Dendritic cell treated with granulocyte-macrophage colony-stimulating factor and Interleukin-4, amounts not matched to agents 40 ng/mL and 50 ng/mL, for 4 days (primary cell): ENCODE measurements at regions not wholly inside any gene's neighbourhood (a gene's known extent, or its start where the extent isn't known, plus 50 kb on each side); places are given as distances from the start of the nearest gene placed in this dataset.

ENCODE experiments used
- H3K27ac Mint-ChIP-seq: one replicate; pipeline ENCODE4 v1.8.0; 2022; ENCODE audit warnings: mild to moderate bottlenecking, mixed read lengths
- H3K27me3 Mint-ChIP-seq: one replicate; pipeline ENCODE4 v1.8.0; 2022; ENCODE audit warnings: mild to moderate bottlenecking, mixed read lengths
- H3K36me3 Mint-ChIP-seq: one replicate; pipeline ENCODE4 v1.8.0; 2022; ENCODE audit warnings: low read depth, mixed read lengths
- H3K4me1 Mint-ChIP-seq: one replicate; pipeline ENCODE4 v1.8.0; 2022; ENCODE audit warnings: low read depth, mixed read lengths
- H3K4me3 Mint-ChIP-seq: one replicate; pipeline ENCODE4 v1.8.0; 2022; ENCODE audit warnings: mild to moderate bottlenecking, moderate library complexity, mixed read lengths
- H3K9me3 Mint-ChIP-seq: one replicate; pipeline ENCODE4 v1.8.0; 2022; ENCODE audit warnings: mixed read lengths
- intact Hi-C: fragments of 100-400 bp; cut with micrococcal nuclease; formaldehyde crosslinking; loops from one replicate; pipeline ENCODE4 v1.15.0; 2022

- Mint-ChIP-seq H3K27ac (no peak overlapping the region), H3K27me3 (no peaks in the 10 kb centered on the region), H3K9me3 (peaks cover 49% of the 10 kb centered on the region), H3K4me3 (no peak overlapping the region), H3K4me1 (no peaks in the 10 kb centered on the region), H3K36me3 (no peaks in the 10 kb centered on the region)
- intact Hi-C loops: no loop called here
Observed at GRCh38 chr4:167767281-167767680, 325.1 kb upstream of the ANXA10 start.

GRCh38 chr4:167774646-167775045, 317.7 kb upstream of the ANXA10 start:
- Mint-ChIP-seq H3K4me3 (no peak overlapping the region), H3K36me3 (no peaks in the 10 kb centered on the region), H3K27me3 (no peaks in the 10 kb centered on the region), H3K4me1 (no peaks in the 10 kb centered on the region), H3K27ac (no peak overlapping the region), H3K9me3 (peaks cover 21% of the 10 kb centered on the region)
- intact Hi-C loops: no loop called here

- Mint-ChIP-seq H3K4me3 (no peak overlapping the region), H3K4me1 (no peaks in the 10 kb centered on the region), H3K36me3 (no peaks in the 10 kb centered on the region), H3K27ac (no peak overlapping the region), H3K27me3 (no peaks in the 10 kb centered on the region), H3K9me3 (peaks cover 22% of the 10 kb centered on the region)
- intact Hi-C loops: no loop called here
Observed at GRCh38 chr4:167775375-167775774, 317.0 kb upstream of the ANXA10 start.

- Mint-ChIP-seq H3K27me3 (no peaks in the 10 kb centered on the region), H3K4me3 (no peak overlapping the region), H3K4me1 (no peaks in the 10 kb centered on the region), H3K36me3 (no peaks in the 10 kb centered on the region), H3K9me3 (peaks cover 25% of the 10 kb centered on the region), H3K27ac (no peak overlapping the region)
- intact Hi-C loops: no loop called here
Observed at GRCh38 chr4:167779280-167779679, 313.1 kb upstream of the ANXA10 start.

- no peaks in the 10 kb centered on the region for H3K36me3 Mint-ChIP-seq
- H3K27ac Mint-ChIP-seq: no peak overlapping the region
- H3K4me1 Mint-ChIP-seq: no peaks in the 10 kb centered on the region
- peaks cover 25% of the 10 kb centered on the region for H3K9me3 Mint-ChIP-seq
- no peaks in the 10 kb centered on the region for H3K27me3 Mint-ChIP-seq
- no peak overlapping the region for H3K4me3 Mint-ChIP-seq
- intact Hi-C loops: no loop called here
Observed at GRCh38 chr4:167779864-167780263, 312.5 kb upstream of the ANXA10 start.

- intact Hi-C loops: no loop called here
- peaks cover 14% of the 10 kb centered on the region for H3K9me3 Mint-ChIP-seq
- no peak overlapping the region for H3K4me3 Mint-ChIP-seq
- no peaks in the 10 kb centered on the region for H3K4me1 Mint-ChIP-seq
- H3K27me3 Mint-ChIP-seq: no peaks in the 10 kb centered on the region
- no peaks in the 10 kb centered on the region for H3K36me3 Mint-ChIP-seq
- H3K27ac Mint-ChIP-seq: no peak overlapping the region
Observed at GRCh38 chr4:167784826-167785225, 307.5 kb upstream of the ANXA10 start.

- Mint-ChIP-seq H3K4me3 (no peak overlapping the region), H3K27ac (no peak overlapping the region), H3K36me3 (no peaks in the 10 kb centered on the region), H3K9me3 (peaks cover 10% of the 10 kb centered on the region), H3K27me3 (no peaks in the 10 kb centered on the region), H3K4me1 (no peaks in the 10 kb centered on the region)
- intact Hi-C loops: no loop called here
Observed at GRCh38 chr4:167785523-167785922, 306.8 kb upstream of the ANXA10 start.

GRCh38 chr4:167786504-167786903, 305.8 kb upstream of the ANXA10 start:
- no peaks in the 10 kb centered on the region for H3K36me3 Mint-ChIP-seq
- no peaks in the 10 kb centered on the region for H3K4me1 Mint-ChIP-seq
- H3K4me3 Mint-ChIP-seq: no peak overlapping the region
- H3K9me3 Mint-ChIP-seq: peaks cover 10% of the 10 kb centered on the region
- no peak overlapping the region for H3K27ac Mint-ChIP-seq
- intact Hi-C loops: no loop called here
- no peaks in the 10 kb centered on the region for H3K27me3 Mint-ChIP-seq

GRCh38 chr4:167787231-167787630, 305.1 kb upstream of the ANXA10 start:
- intact Hi-C loops: no loop called here
- peaks cover 12% of the 10 kb centered on the region for H3K9me3 Mint-ChIP-seq

GRCh38 chr4:167802463-167803212, 289.7 kb upstream of the ANXA10 start:
- no peaks in the 10 kb centered on the region for H3K4me1 Mint-ChIP-seq
- H3K4me3 Mint-ChIP-seq: no peak overlapping the region
- H3K27ac Mint-ChIP-seq: no peak overlapping the region
- no peaks in the 10 kb centered on the region for H3K36me3 Mint-ChIP-seq
- peaks cover 8% of the 10 kb centered on the region for H3K9me3 Mint-ChIP-seq
- no peaks in the 10 kb centered on the region for H3K27me3 Mint-ChIP-seq
- intact Hi-C loops: no loop called here

More at GRCh38 chr4:167787231-167787630, 305.1 kb upstream of the ANXA10 start:
- Mint-ChIP-seq H3K4me1 (no peaks in the 10 kb centered on the region), H3K27me3 (no peaks in the 10 kb centered on the region), H3K27ac (no peak overlapping the region), H3K4me3 (no peak overlapping the region), H3K36me3 (no peaks in the 10 kb centered on the region)

- Mint-ChIP-seq H3K4me1 (no peaks in the 10 kb centered on the region), H3K4me3 (no peak overlapping the region), H3K36me3 (no peaks in the 10 kb centered on the region), H3K27ac (no peak overlapping the region), H3K9me3 (peaks cover 26% of the 10 kb centered on the region), H3K27me3 (no peaks in the 10 kb centered on the region)
- intact Hi-C loops: no loop called here
Observed at GRCh38 chr4:167811958-167812357, 280.4 kb upstream of the ANXA10 start.

- Mint-ChIP-seq H3K4me1 (no peaks in the 10 kb centered on the region), H3K4me3 (no peak overlapping the region), H3K27me3 (no peaks in the 10 kb centered on the region), H3K27ac (no peak overlapping the region), H3K36me3 (no peaks in the 10 kb centered on the region), H3K9me3 (peaks cover 8% of the 10 kb centered on the region)
- intact Hi-C loops: no loop called here
Observed at GRCh38 chr4:167826281-167826680, 266.1 kb upstream of the ANXA10 start.

GRCh38 chr4:167831855-167832254, 260.5 kb upstream of the ANXA10 start:
- Mint-ChIP-seq H3K4me1 (no peaks in the 10 kb centered on the region), H3K27ac (no peak overlapping the region), H3K9me3 (peaks cover 2% of the 10 kb centered on the region), H3K4me3 (no peak overlapping the region), H3K36me3 (no peaks in the 10 kb centered on the region), H3K27me3 (no peaks in the 10 kb centered on the region)
- intact Hi-C loops: no loop called here

GRCh38 chr4:167838686-167839085, 253.7 kb upstream of the ANXA10 start:
- peaks cover 21% of the 10 kb centered on the region for H3K9me3 Mint-ChIP-seq
- H3K4me3 Mint-ChIP-seq: no peak overlapping the region
- H3K27ac Mint-ChIP-seq: no peak overlapping the region
- no peaks in the 10 kb centered on the region for H3K27me3 Mint-ChIP-seq
- no peaks in the 10 kb centered on the region for H3K4me1 Mint-ChIP-seq
- intact Hi-C loops: no loop called here
- no peaks in the 10 kb centered on the region for H3K36me3 Mint-ChIP-seq

- H3K9me3 Mint-ChIP-seq: peaks cover 21% of the 10 kb centered on the region
- no peaks in the 10 kb centered on the region for H3K36me3 Mint-ChIP-seq
- no peak overlapping the region for H3K4me3 Mint-ChIP-seq
- intact Hi-C loops: no loop called here
- no peaks in the 10 kb centered on the region for H3K4me1 Mint-ChIP-seq
- no peaks in the 10 kb centered on the region for H3K27me3 Mint-ChIP-seq
- no peak overlapping the region for H3K27ac Mint-ChIP-seq
Observed at GRCh38 chr4:167842487-167842886, 249.8 kb upstream of the ANXA10 start.
